Stimulated activated CD4-positive, alpha-beta T cell treated with anti-CD3 and anti-CD28 coated beads, Interleukin-12 subunit alpha, Interleukin-12 subunit beta, amount 100 ng/mL, for 4 hours (primary cell): ENCODE measurements at regions not wholly inside any gene's neighbourhood (a gene's known extent, or its start where the extent isn't known, plus 50 kb on each side); places are given as distances from the start of the nearest gene placed in this dataset.
"Not testable (repeated sequence)": the region's sequence is repeated elsewhere in the genome, so short reads cannot be mapped to it uniquely, and the experiment has no call there.

ENCODE experiments used
- DNase-seq: peaks from one replicate; pipeline ENCODE4 v3.0.0-alpha.2; 2020

DNA sequence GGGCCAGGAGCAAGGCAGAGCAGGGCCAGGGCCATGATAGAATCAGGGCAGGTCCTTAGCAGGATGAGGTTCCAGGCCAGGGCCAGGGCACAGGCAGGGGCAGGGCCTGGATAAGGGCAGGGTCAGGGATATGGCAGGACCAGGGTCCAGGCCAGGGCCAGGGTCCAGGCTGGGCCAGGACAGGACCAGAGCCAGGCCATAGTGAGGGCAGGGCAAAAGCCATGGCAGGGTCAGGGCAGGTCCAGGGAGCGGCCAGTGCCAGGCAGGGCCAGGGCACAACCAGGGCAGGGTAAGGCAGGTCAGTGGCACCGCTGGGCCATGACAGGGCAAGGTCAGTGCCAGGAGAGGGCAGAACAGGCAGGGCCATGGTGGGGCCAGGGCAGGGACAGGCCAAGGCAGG, 152.2 kb downstream of the LIPI start:
- DNase-seq: no peak

DNA sequence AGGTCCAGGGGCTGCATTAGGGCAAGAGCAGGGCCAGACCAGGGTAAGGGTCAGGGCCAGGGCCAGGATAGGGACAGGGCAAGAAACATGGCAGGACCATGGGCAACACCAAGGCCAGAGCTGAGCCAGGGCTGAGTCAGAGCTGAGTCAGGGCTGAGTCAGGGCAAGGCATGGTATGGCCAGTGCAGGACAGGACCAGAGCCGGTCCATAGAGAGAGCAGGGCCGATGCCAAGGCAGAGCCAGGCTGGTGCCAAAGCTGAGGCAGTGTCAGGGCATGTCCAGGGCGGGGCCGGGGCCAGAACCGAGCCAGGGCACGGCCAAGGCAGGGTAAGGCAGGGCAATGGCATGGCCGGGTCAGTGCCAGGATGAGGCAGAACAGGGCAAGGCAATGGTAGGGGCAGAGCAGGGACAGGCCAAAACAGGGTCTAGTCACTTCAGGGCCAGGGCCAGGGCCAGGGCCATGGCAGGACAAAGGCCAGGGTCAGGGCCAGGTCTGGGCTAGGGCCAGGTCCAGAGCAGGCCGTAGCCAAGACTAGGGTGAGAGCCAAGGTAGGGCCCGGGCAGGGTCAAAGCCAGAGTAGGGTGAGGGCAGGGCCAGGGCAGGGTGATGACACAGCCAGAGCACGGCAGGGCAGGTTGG, 152.8 kb downstream of the LIPI start:
- not testable (repeated sequence) for DNase-seq

- no peak for DNase-seq
Observed at GRCh38 chr21:14057313-14057712, 153.4 kb downstream of the LIPI start.

GRCh38 chr21:14056771-14057191, 154.0 kb downstream of the LIPI start:
- no peak for DNase-seq

DNA sequence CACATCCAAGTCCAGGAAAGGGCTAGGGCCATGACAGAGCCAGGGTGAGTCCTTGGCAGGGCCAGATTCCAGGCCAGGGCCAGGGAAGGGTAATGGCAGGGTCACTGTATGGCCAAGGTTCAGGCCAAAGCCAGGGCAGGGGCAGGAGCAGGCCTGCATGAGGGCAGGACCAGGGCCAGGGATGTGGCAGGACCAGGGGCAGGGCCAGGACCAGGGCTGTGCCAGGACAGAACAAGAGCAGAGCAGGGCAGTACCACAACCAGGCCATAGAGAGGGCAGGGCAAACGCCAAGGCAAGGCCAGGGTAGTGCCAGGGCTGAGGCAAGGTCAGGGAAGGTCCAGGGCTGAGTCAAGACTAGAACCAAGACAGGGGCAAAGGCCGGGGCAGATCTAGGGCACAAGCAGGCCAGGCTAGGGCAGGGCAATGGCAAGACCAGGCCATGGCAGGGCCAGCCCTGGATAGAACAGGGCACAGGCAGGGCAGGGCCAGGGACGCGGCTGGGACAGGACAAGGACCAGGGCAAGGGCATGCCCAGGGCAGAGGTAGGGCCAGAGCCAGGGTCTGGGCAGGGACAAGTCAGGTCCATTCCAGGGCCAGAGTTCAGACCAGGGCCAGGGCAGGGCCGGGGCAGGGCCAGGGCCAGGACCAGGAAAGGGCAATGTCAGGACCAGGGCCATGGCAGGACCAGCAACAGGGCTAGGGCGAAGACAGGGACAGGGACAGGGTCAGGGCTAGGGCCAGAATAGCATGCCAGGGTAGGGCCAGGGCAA, 154.8 kb downstream of the LIPI start:
- DNase-seq: not testable (repeated sequence)

DNA sequence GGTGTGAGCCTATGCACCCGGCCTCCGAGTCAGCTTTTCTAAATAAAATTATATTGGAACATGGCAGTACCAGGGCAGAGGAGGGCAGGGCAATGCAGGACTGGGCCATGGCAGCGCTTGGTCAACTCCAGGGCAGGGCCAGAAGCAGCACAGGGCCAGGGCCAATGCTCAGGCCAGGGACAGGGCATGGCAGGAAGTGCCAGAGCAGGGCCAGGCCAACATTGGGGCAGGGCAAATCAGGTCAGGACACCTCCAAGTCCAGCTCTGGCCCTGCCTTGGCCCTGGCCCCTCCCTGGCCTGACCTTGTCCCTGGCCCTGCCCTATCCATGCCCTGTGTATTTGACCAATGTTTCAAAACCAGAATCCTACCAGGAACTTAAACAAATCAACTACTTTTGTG, 156.1 kb downstream of the LIPI start:
- no peak for DNase-seq

GRCh38 chr21:14050121-14050520, 160.6 kb downstream of the LIPI start:
- DNase-seq: no peak

DNA sequence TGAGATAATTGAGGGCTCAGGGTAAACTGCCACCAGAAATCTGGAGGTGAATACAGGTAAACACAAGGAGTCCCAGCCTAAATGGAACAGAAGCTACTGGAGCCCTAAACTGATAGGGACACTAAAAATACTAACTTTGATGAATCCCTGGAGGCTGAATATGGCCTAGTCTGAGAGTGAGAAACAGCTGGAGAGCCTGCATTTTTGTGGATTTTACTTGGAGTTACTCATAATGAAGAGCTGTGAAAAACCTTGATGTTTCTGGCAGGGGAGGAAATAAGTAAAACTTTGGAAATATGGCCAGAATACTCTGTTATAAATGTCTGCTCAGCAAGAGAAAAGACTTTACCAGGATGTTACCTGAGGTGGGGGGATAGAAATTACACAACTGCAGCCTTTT, 164.4 kb downstream of the LIPI start:
- no peak for DNase-seq

- no peak for DNase-seq
Observed at GRCh38 chr21:14040386-14040785, 170.4 kb downstream of the LIPI start.

DNA sequence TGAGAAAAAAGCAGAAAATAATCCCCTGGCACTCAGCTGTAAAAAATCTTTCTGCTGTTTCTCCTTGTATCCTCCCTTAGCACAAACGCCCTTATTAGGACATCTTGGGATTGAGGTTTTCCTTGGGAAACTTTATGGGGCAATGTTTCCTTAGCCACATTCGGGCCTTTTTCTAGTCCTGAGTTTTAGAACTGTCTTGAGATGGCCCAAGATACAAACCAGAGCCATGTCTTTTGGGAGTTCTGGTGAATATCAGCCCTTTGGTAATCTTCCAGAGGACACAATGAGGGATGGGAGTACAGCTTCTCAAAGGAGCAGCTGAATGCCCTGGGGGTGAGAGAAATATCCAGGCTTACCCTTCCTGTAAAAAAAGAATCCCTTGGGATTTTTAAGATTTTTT, 182.1 kb downstream of the LIPI start:
- not testable (repeated sequence) for DNase-seq

DNA sequence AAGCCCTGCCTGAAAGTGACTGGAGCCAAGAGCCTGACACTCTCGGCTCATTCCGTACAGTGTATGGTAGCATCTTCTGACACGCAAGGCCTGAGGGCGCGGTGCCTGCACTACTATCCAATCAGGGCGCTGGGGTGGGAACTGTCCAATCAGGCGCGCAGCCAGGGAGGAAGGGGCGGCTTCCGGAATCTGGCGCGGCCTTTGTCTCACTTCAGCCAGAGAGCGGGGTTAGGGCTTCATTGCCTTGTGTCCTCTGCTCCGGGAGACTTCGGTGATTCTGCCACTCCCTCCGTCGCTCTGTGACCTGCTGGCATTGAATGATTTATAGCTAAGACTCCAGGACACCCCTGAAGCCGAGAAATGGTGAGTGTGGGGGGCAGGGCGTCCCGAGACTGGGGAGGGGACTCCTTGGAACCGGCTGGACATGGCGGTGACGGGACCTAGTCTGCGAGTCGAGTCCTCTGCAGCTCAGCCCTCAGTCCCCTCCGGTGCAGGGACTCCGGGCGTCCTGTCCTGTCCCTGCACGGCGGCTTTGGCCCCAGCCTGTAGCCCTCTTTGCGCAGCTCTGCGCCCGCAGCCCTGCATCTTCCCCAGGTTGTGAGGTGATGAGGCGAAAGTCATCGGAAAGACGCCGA, 183.4 kb downstream of the LIPI start:
- peak; percentile 78 for DNase-seq

GRCh38 chr21:14020108-14020507, 190.6 kb downstream of the LIPI start:
- DNase-seq: not testable (repeated sequence)

DNA sequence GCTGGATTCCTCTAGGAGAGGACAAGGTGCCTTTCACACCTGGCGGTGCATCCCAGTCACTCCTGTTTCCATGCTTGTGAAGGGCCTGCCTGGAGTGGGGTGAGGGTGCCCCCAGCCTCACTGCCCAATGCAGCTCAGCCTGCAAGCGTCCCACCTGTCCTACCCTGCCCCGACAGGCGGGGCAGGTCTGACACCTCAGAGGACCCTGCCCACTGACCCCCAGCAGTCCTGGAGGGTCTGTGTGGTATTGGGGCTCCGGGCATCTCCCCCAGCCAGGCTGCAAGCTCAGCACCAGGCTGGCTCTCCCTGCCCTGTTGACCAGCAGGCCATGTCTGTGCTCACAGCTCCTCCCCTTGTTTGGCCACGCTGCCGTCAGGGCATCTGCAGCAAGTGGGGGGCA, 194.9 kb downstream of the LIPI start:
- DNase-seq: not testable (repeated sequence)

GRCh38 chr21:14013623-14014498, 196.9 kb downstream of the LIPI start:
- DNase-seq: not testable (repeated sequence)

DNA sequence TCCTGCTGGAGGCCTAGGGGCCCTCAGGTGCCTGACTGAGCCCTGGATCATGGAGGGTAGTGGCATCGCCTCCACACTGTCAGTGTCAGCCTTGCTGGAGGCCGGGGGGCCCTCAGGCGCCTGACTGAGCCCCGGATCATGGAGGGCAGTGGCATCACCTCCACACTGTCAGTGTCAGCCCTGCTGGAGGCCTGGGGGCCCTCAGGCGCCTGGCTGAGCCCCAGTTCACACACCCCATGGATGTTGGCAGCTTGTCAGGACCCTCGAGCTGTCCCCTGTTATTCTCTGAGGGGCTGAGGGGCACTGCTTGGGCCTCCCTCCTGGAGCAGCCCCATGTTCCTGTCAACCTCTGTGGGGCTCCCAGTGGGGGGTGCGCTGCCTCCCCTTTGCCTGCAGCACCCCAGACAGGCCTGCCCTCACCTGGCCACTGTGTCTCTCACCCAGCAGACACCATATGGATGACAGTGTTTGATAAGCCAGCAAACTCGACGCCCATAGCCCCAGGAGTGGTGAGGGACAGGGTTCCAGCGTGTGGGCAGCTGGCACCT, 197.6 kb downstream of the LIPI start:
- no peak for DNase-seq

DNA sequence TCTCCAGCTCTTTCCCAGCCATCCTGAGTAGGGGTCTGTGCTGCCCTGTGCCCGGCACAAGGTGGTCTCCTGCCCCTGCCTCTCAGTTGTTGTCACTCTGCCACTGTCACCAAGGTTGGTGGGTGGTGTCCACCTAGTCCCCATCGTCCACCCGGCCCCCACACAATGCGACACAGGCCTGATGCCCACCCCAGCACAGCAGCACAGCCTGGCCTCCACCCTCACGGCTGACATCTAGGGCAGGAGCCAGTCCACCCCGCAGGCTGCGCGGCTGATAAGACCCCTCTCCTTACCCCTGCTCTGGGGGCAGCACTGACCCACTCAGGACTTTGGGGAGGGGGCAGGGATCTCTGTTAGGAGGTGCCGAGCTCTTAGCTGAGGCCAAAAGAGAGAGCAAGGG, 198.3 kb downstream of the LIPI start:
- DNase-seq: no peak

- not testable (repeated sequence) for DNase-seq
Observed at GRCh38 chr21:14011751-14012150, 199.0 kb downstream of the LIPI start.

- not testable (repeated sequence) for DNase-seq
Observed at GRCh38 chr21:14011149-14011548, 199.6 kb downstream of the LIPI start.

DNA sequence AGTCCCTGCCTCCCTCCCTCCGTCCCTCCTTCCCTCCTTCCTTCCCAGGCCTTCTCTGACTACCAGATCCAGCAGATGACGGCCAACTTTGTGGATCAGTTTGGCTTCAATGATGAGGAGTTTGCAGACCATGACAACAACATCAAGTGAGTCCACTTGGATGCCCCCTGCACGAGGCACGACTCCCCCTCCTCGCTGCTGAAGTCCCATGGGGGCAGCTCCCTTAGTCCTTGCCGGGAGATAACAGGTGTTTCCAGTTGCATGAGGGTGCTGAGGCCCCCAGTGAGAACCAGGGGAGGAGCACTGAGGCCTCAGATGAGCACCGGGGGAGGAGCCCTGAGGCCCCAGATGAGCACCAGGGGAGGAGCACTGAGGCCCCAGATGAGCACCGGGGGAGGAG, 200.0 kb downstream of the LIPI start:
- no peak for DNase-seq

- not testable (repeated sequence) for DNase-seq
Observed at GRCh38 chr21:14009990-14010389, 200.8 kb downstream of the LIPI start.

DNA sequence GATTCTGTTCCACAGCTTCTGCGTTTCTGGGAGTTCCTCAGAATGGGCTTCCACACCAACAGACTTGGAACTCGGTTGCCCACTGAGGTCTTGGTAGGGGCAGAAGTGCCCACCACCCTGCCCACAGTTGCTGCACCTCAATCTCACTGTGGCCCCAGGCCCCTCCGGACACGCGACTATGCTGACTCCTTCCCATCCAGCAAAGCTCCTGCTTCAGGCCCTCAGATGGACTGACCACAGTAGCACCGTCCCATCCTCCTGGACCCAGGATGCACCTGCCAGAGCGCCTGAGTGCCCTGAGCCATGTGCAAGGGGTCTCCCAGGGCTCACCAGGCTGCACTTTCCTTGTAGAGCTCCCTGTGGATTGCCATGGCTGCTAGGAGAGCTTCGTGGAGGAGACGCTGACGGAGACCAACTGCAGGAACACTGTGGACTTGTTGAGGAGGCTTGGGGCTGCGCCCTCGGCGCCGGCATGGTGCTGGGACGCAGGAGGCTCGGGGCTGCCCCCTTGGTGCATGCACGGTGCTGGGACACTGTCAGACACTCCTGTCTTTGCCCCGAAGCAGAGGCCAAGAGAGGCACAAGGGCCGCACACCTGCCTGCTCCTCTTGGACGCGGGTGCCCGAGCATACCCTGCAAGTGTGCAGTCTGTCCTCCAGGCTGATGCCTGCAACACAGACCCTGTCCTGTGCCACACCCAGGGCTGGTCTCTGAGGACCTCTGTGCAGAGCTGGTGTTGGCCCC, 201.3 kb downstream of the LIPI start:
- DNase-seq: not testable (repeated sequence)

- DNase-seq: not testable (repeated sequence)
Observed at GRCh38 chr21:14008436-14008835, 202.3 kb downstream of the LIPI start.
